Ascending aorta (tissue), 2 donors: ENCODE measurements at regions not wholly inside any gene's neighbourhood (a gene's known extent, or its start where the extent isn't known, plus 50 kb on each side); places are given as distances from the start of the nearest gene placed in this dataset.

Experiments used
- DNase-seq, 2 donors: peaks; one replicate each; pipeline ENCODE4 v3.0.0-alpha.2; 2019; ENCODE audit warnings: low spot score in 2 of 2
- H3K27ac ChIP-seq, 2 donors: fragments of 200-600 bp; sonication (generic); one replicate each; pipeline ENCODE4 v1.5.1; 2016 to 2017; ENCODE audit warnings: mild to moderate bottlenecking in 1 of 2
- H3K27me3 ChIP-seq: fragments of 200-600 bp; sonication (generic); one replicate; pipeline ENCODE4 v1.5.1; 2017
- H3K36me3 ChIP-seq, 2 donors: fragments of 200-600 bp; sonication (generic); one replicate each; pipeline ENCODE4 v1.5.1; 2016
- H3K4me1 ChIP-seq, 2 donors: fragments of 200-600 bp; sonication (generic); one replicate each; pipeline ENCODE4 v1.5.1; 2016 to 2017; ENCODE audit warnings: mild to moderate bottlenecking in 1 of 2
- H3K4me3 ChIP-seq, 2 donors: fragments of 200-600 bp; sonication (generic); one replicate each; pipeline ENCODE4 v1.5.1; 2016 to 2017; ENCODE audit warnings: mild to moderate bottlenecking in 1 of 2
- H3K9me3 ChIP-seq, 2 donors: fragments of 200-600 bp; sonication (generic); one replicate each; pipeline ENCODE4 v1.5.1; 2016
- CTCF ChIP-seq, 3 experiments: fragments of 200-600 bp in 2 of 3; fragments of 450-650 bp in 1 of 3; sonication (generic) in 2 of 3; IDR thresholded peaks; one replicate each; pipeline ENCODE4 v1.5.1; 2016 to 2019; ENCODE audit warnings: antibody characterized with exemption in 3 of 3, mild to moderate bottlenecking in 1 of 3, moderate library complexity in 1 of 3
- intact Hi-C: fragments of 100-400 bp; cut with DNase I; formaldehyde crosslinking; loops from one replicate; pipeline ENCODE4 v1.15.1; 2023

DNA sequence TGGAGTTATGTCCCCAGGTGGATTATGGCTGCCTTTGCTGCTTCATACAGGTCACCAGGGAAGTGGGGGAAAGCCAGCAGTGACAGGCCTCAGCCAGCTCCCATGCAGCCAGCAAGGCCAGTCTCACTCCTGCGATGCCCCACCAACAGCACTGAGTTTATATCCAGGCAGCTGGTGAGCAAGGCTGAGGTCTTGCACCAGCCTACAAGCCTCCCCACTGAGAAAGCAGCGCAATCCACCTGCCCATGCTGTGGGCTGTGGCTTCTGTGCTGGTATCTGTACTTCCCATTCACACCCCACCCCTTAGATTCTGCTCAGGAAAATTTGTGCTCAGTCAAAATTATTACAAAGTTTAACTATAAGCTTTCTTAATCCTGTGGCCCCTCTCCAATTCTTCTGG is 153.5 kb downstream of the HHIP start:
- H3K9me3 ChIP-seq, result peaks cover 0 to 13% of the 10 kb centered on the region in 2 donors
- intact Hi-C loops, result no loop called here
- no peak overlapping the region for H3K4me3 ChIP-seq
- no peak for DNase-seq
- H3K4me1 ChIP-seq, result no peaks in the 10 kb centered on the region
- H3K27ac ChIP-seq, result no peak overlapping the region
- no peaks in the 10 kb centered on the region for H3K36me3 ChIP-seq
- no peak for TF ChIP-seq CTCF (IDR thresholded peaks at IDR 0.05)
- no peaks in the 10 kb centered on the region for H3K27me3 ChIP-seq

DNA sequence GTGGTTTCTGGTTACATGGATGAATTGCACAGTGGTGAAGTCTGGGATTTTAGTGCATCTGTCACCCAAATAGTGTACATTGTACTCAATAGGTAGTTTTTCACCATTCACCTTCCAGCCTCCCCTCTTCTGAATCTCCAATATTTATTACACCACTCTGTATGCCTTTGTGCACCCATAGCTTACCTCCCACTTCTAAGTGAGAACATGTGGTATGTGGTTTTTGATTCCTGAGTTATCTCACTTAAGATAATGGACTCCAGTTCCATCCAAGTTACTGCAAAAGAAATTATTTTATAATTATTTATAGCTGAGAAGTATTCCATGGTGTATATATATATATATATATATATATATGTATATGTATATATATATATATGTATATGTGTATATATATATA is 155.8 kb downstream of the HHIP start:
- Histone ChIP-seq H3K4me3 (no peak overlapping the region), H3K36me3 (no peaks in the 10 kb centered on the region), H3K27me3 (no peaks in the 10 kb centered on the region), H3K9me3 (peaks cover 7 to 13% of the 10 kb centered on the region in 2 donors), H3K4me1 (no peaks in the 10 kb centered on the region), H3K27ac (no peak overlapping the region)
- DNase-seq, result no peak
- intact Hi-C loops, result no loop called here
- TF ChIP-seq CTCF (IDR thresholded peaks at IDR 0.05), result no peak

DNA sequence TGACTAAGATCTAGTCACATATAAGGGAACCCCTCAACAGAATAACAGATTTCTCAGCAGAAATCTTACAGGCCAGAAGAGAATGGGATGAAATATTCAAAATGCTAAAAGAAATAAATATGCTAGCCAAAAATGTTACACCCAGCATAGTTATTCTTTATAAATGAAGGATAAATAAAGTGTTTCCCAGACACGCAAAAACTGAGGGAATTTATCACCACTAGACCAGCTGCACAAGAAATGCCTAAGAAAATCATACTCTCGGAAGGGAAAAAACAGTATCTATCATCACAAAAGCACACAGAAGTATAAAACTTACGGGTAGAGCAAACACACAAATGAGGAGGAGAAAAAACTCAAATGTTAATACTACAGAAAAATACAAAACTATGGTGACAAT is 162.1 kb downstream of the HHIP start:
- peaks cover 10 to 21% of the 10 kb centered on the region in 2 donors for H3K9me3 ChIP-seq
- H3K27me3 ChIP-seq, result no peaks in the 10 kb centered on the region
- no peaks in the 10 kb centered on the region for H3K4me1 ChIP-seq
- H3K36me3 ChIP-seq, result no peaks in the 10 kb centered on the region
- no peak overlapping the region for H3K4me3 ChIP-seq
- no peak overlapping the region for H3K27ac ChIP-seq
- intact Hi-C loops, result no loop called here
- no peak for DNase-seq
- no peak for TF ChIP-seq CTCF (IDR thresholded peaks at IDR 0.05)

- Histone ChIP-seq H3K4me3 (no peak overlapping the region), H3K4me1 (no peaks in the 10 kb centered on the region), H3K36me3 (no peaks in the 10 kb centered on the region), H3K27me3 (no peaks in the 10 kb centered on the region), H3K9me3 (peaks cover 10 to 21% of the 10 kb centered on the region in 2 donors), H3K27ac (no peak overlapping the region)
- no peak for TF ChIP-seq CTCF (IDR thresholded peaks at IDR 0.05)
- intact Hi-C loops, result no loop called here
- no peak for DNase-seq
Observed at GRCh38 chr4:144809056-144809640, 163.2 kb downstream of the HHIP start.

DNA sequence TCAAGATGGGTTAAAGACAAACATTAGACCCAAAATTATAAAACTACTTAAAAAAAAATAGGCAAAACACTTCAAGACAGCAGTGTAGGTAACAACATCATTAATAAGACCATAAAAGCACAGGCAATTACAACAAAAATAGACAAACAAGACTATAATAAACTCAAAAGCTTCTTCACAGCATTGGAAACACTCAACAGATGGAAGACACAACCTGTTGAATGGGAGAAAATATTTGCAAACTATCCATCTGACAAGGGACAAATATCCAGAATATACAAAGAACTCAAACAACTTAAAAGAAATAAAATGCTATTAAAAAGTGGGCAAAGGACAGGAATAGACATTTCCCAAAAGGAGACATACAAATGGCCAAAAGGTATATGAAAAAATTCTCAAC is 170.7 kb downstream of the HHIP start:
- intact Hi-C loops, result no loop called here
- Histone ChIP-seq H3K27ac (no peak overlapping the region), H3K9me3 (no peaks in the 10 kb centered on the region), H3K36me3 (no peaks in the 10 kb centered on the region), H3K27me3 (no peaks in the 10 kb centered on the region), H3K4me3 (no peak overlapping the region), H3K4me1 (no peaks in the 10 kb centered on the region)
- DNase-seq, result no peak
- TF ChIP-seq CTCF (IDR thresholded peaks at IDR 0.05), result no peak

GRCh38 chr4:144817081-144817480 is 171.1 kb downstream of the HHIP start:
- Histone ChIP-seq H3K4me3 (no peak overlapping the region), H3K9me3 (no peaks in the 10 kb centered on the region), H3K27ac (no peak overlapping the region), H3K36me3 (no peaks in the 10 kb centered on the region), H3K27me3 (no peaks in the 10 kb centered on the region), H3K4me1 (no peaks in the 10 kb centered on the region)
- DNase-seq, result no peak
- intact Hi-C loops, result no loop called here
- TF ChIP-seq CTCF (IDR thresholded peaks at IDR 0.05), result no peak
